GM18907 (cell line): ENCODE measurements at regions not wholly inside any gene's neighbourhood (a gene's known extent, or its start where the extent isn't known, plus 50 kb on each side); places are given as distances from the start of the nearest gene placed in this dataset.

ENCODE experiments used
- ATAC-seq: cut with Tn5 transposase; IDR thresholded peaks from one replicate; pipeline ENCODE4 v1.9.1; 2021; ENCODE audit warnings: mild to moderate bottlenecking, moderate library complexity; ENCODE audit not compliant: unreplicated experiment

- ATAC-seq = no peak
Observed at GRCh38 chr22:48256776-48257684, 1494.6 kb downstream of the TBC1D22A start.

- ATAC-seq = no peak
Observed at GRCh38 chr22:48256041-48256739, 1493.7 kb downstream of the TBC1D22A start.

- ATAC-seq = no peak
Observed at GRCh38 chr22:48254311-48254873, 1491.9 kb downstream of the TBC1D22A start.

GRCh38 chr22:48253573-48253972 lies 1491.1 kb downstream of the TBC1D22A start:
- ATAC-seq = no peak

- no peak for ATAC-seq
Observed at GRCh38 chr22:48253136-48253535, 1490.7 kb downstream of the TBC1D22A start.

- no peak for ATAC-seq
Observed at GRCh38 chr22:48251629-48252028, 1489.2 kb downstream of the TBC1D22A start.

- ATAC-seq = no peak
Observed at GRCh38 chr22:48250937-48251530, 1488.6 kb downstream of the TBC1D22A start.

GRCh38 chr22:48250286-48250895 lies 1487.9 kb downstream of the TBC1D22A start:
- ATAC-seq = no peak

GRCh38 chr22:48249713-48250268 lies 1487.3 kb downstream of the TBC1D22A start:
- no peak for ATAC-seq

- ATAC-seq = no peak
Observed at GRCh38 chr22:48248901-48249455, 1486.5 kb downstream of the TBC1D22A start.

- no peak for ATAC-seq
Observed at GRCh38 chr22:48247829-48248228, 1485.4 kb downstream of the TBC1D22A start.

GRCh38 chr22:48245196-48245485 lies 1482.7 kb downstream of the TBC1D22A start:
- ATAC-seq = no peak

GRCh38 chr22:48244388-48245195 lies 1482.1 kb downstream of the TBC1D22A start:
- ATAC-seq = no peak

- no peak for ATAC-seq
Observed at GRCh38 chr22:48242461-48242864, 1480.0 kb downstream of the TBC1D22A start.

GRCh38 chr22:48241658-48242057 lies 1479.2 kb downstream of the TBC1D22A start:
- no peak for ATAC-seq

GRCh38 chr22:48240935-48241230 lies 1478.4 kb downstream of the TBC1D22A start:
- no peak for ATAC-seq

GRCh38 chr22:48240148-48240934 lies 1477.9 kb downstream of the TBC1D22A start:
- ATAC-seq = no peak

- ATAC-seq = no peak
Observed at GRCh38 chr22:48239461-48240147, 1477.2 kb downstream of the TBC1D22A start.
